Breast epithelium (tissue), 4 donors: ENCODE measurements at regions not wholly inside any gene's neighbourhood (a gene's known extent, or its start where the extent isn't known, plus 50 kb on each side); places are given as distances from the start of the nearest gene placed in this dataset.

ENCODE experiments used
- DNase-seq, 2 donors: peaks; one replicate each; pipeline ENCODE4 v3.0.0-alpha.2; 2019; ENCODE audit warnings: low spot score in 2 of 2
- H3K27ac ChIP-seq, 2 donors: fragments of 200-600 bp; sonication (generic) in 1 of 2; one replicate each; pipeline ENCODE4 v1.5.1; 2016 to 2019; ENCODE audit warnings: mild to moderate bottlenecking in 1 of 2
- H3K27me3 ChIP-seq, 2 donors: fragments of 200-600 bp; sonication (generic) in 1 of 2; one replicate each; pipeline versions ENCODE4 v1.5.1 to v1.6.0; 2017 to 2019; ENCODE audit warnings: control low read depth in 1 of 2, mild to moderate bottlenecking in 1 of 2
- H3K36me3 ChIP-seq: fragments of 200-600 bp; one replicate; pipeline ENCODE4 v1.5.1; 2019
- H3K4me1 ChIP-seq, 2 donors: fragments of 200-600 bp; sonication (generic); one replicate each; pipeline ENCODE4 v1.5.1; 2016 to 2019; ENCODE audit warnings: control low read depth in 1 of 2
- H3K4me3 ChIP-seq, 3 donors: fragments of 200-600 bp; sonication (generic); 1 replicate in 2 of 3; 2 replicates in 1 of 3; pipeline ENCODE4 v1.5.1; 2016 to 2019; ENCODE audit warnings: mild to moderate bottlenecking in 3 of 3, moderate library complexity in 2 of 3
- H3K9me3 ChIP-seq, 2 donors: fragments of 200-600 bp; sonication (generic) in 1 of 2; one replicate each; pipeline ENCODE4 v1.5.1; 2016 to 2019; ENCODE audit warnings: control low read depth in 1 of 2
- POLR2A ChIP-seq: fragments of 450-650 bp; IDR thresholded peaks from one replicate; pipeline ENCODE4 v1.6.1; 2016; ENCODE audit warnings: antibody characterized with exemption, mild to moderate bottlenecking, moderate library complexity
- POLR2AphosphoS5 ChIP-seq, 3 donors: sonication (generic); formaldehyde crosslinking; IDR thresholded peaks; one replicate each; pipeline ENCODE4 v1.6.1; 2017; ENCODE audit warnings: antibody characterized with exemption in 3 of 3
- intact Hi-C: fragments of 100-400 bp; cut with DNase I; formaldehyde crosslinking; loops from one replicate; pipeline ENCODE4 v1.15.1; 2023; ENCODE audit warnings: low total_unique reads
- TF ChIP-seq, protein P1 (sequence below), 3 donors: fragments of 450-650 bp; IDR thresholded peaks; one replicate each; pipeline ENCODE4 v1.5.1; 2016 to 2017; ENCODE audit warnings: antibody characterized with exemption in 3 of 3, mild to moderate bottlenecking in 3 of 3, moderate library complexity in 3 of 3

DNA sequence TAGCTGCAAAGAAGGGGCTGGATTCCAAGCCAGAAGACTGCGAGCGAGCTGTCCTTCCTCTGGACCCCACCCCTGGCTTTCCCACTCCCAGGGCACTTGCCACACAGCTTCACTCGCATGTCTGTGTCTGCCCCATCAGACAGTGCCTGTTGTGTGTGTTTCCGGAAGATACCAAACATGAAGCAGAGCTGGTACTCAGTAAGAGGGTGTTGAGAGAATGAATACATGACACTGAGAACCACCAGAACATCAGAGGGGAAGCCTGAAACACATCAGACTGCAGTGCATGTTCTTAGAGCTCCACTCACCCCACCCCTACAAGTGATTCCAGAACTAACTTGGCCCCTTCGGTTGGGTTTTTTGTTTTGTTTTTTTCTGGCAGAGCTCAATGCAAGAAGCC, 181.5 kb downstream of the TTC32 start:
- TF ChIP-seq POLR2AphosphoS5 (IDR thresholded peaks at IDR 0.05) (no peak), POLR2A (no peak)
- TF ChIP-seq, protein P1, sequence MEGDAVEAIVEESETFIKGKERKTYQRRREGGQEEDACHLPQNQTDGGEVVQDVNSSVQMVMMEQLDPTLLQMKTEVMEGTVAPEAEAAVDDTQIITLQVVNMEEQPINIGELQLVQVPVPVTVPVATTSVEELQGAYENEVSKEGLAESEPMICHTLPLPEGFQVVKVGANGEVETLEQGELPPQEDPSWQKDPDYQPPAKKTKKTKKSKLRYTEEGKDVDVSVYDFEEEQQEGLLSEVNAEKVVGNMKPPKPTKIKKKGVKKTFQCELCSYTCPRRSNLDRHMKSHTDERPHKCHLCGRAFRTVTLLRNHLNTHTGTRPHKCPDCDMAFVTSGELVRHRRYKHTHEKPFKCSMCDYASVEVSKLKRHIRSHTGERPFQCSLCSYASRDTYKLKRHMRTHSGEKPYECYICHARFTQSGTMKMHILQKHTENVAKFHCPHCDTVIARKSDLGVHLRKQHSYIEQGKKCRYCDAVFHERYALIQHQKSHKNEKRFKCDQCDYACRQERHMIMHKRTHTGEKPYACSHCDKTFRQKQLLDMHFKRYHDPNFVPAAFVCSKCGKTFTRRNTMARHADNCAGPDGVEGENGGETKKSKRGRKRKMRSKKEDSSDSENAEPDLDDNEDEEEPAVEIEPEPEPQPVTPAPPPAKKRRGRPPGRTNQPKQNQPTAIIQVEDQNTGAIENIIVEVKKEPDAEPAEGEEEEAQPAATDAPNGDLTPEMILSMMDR (IDR thresholded peaks at IDR 0.05) = no peak
- Histone ChIP-seq H3K9me3 (no peaks in the 10 kb centered on the region), H3K27ac (no peak overlapping the region), H3K4me3 (no peak overlapping the region), H3K4me1 (no peaks in the 10 kb centered on the region), H3K27me3 (no peaks in the 10 kb centered on the region), H3K36me3 (no peaks in the 10 kb centered on the region)
- intact Hi-C loops = no loop called here
- DNase-seq = no peak

- no peak overlapping the region for H3K27ac ChIP-seq
- TF ChIP-seq POLR2AphosphoS5 (IDR thresholded peaks at IDR 0.05) (no peak), POLR2A (no peak)
- TF ChIP-seq, protein P1 (IDR thresholded peaks at IDR 0.05) = no peak
- no peaks in the 10 kb centered on the region for H3K27me3 ChIP-seq
- no peak for DNase-seq
- H3K4me1 ChIP-seq = no peaks in the 10 kb centered on the region
- no peaks in the 10 kb centered on the region for H3K9me3 ChIP-seq
- intact Hi-C loops = no loop called here
- no peak overlapping the region for H3K4me3 ChIP-seq
- no peaks in the 10 kb centered on the region for H3K36me3 ChIP-seq
Observed at GRCh38 chr2:19719540-19719939, 182.2 kb downstream of the TTC32 start.

DNA sequence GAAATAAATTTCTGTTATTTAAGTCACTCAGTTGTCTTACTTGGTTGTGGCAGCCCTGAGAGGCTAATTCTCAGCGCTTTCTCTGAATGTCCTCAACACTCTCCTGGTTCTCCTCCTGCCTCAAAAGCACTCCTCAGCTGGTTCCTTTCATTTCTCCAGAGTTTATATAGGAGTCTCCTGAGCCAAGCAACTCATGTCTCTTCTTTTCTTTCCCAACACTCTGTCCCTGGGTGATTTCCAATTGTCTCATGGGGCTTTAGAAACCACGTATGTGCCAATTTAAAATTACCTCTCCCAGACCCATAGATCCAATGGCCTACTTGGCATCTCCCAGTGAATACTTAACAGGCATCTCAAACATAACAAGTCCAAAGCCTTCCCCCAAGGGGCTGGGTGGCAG, 184.3 kb downstream of the TTC32 start:
- intact Hi-C loops = no loop called here
- no peak overlapping the region for H3K4me3 ChIP-seq
- H3K9me3 ChIP-seq = no peaks in the 10 kb centered on the region
- TF ChIP-seq, protein P1 (IDR thresholded peaks at IDR 0.05) = no peak
- TF ChIP-seq POLR2A (no peak), POLR2AphosphoS5 (IDR thresholded peaks at IDR 0.05) (no peak)
- H3K4me1 ChIP-seq = no peaks in the 10 kb centered on the region
- no peak for DNase-seq
- no peaks in the 10 kb centered on the region for H3K27me3 ChIP-seq
- H3K27ac ChIP-seq = no peak overlapping the region
- H3K36me3 ChIP-seq = no peaks in the 10 kb centered on the region

DNA sequence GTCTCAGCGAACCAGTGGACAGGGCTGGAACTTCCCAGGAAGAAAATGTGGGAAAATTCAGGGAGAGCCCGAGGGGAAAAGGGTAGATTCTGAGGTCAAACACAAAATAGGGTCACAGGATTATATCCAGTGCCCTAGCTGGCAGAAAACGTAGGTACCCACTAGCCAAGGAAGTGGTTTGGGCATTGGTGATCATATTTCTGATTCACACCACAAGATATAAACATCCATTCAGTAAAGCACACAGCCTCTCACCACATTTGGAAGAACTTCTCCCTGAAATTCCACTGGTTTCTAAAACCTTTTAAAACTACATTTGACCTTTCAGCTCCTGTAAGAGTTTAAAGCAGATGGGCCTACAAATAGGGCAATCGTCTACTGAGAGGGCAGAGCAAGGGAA, 186.9 kb downstream of the TTC32 start:
- Histone ChIP-seq H3K36me3 (no peaks in the 10 kb centered on the region), H3K9me3 (no peaks in the 10 kb centered on the region), H3K27ac (no peak overlapping the region), H3K27me3 (no peaks in the 10 kb centered on the region), H3K4me3 (no peak overlapping the region), H3K4me1 (no peaks in the 10 kb centered on the region)
- intact Hi-C loops = no loop called here
- DNase-seq = no peak
- TF ChIP-seq, protein P1 (IDR thresholded peaks at IDR 0.05) = no peak

DNA sequence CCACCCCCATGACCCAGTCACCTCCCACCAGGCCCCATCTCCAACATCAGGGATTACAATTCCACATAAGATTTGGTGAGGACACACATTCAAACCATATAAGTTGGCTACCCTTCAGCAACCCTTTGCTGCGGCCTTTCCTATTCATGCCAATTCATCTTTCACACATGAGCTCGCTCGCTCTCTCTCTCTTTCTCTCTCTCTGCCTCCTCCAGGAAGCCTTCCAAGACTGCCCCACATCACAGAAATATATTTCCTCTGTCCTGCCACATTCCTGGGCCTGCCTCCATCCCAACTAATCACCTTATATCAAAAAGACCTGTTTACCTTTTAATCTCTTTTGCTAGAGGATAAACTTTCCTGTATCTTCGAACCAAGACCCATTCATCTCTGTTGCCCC, 188.9 kb downstream of the TTC32 start:
- H3K27me3 ChIP-seq = no peaks in the 10 kb centered on the region
- TF ChIP-seq POLR2A = no peak
- H3K36me3 ChIP-seq = no peaks in the 10 kb centered on the region
- H3K4me1 ChIP-seq = no peaks in the 10 kb centered on the region
- H3K27ac ChIP-seq = no peak overlapping the region
- no peaks in the 10 kb centered on the region for H3K9me3 ChIP-seq
- intact Hi-C loops = no loop called here
- DNase-seq = no peak
- no peak overlapping the region for H3K4me3 ChIP-seq
